ENCODE measurements at regions not wholly inside any gene's neighbourhood (a gene's known extent, or its start where the extent isn't known, plus 50 kb on each side); places are given as distances from the start of the nearest gene placed in this dataset.

GRCh38 chr3:141434255-141434654 is 52.6 kb upstream of the RASA2 start:
- TF ChIP-seq, protein P1, sequence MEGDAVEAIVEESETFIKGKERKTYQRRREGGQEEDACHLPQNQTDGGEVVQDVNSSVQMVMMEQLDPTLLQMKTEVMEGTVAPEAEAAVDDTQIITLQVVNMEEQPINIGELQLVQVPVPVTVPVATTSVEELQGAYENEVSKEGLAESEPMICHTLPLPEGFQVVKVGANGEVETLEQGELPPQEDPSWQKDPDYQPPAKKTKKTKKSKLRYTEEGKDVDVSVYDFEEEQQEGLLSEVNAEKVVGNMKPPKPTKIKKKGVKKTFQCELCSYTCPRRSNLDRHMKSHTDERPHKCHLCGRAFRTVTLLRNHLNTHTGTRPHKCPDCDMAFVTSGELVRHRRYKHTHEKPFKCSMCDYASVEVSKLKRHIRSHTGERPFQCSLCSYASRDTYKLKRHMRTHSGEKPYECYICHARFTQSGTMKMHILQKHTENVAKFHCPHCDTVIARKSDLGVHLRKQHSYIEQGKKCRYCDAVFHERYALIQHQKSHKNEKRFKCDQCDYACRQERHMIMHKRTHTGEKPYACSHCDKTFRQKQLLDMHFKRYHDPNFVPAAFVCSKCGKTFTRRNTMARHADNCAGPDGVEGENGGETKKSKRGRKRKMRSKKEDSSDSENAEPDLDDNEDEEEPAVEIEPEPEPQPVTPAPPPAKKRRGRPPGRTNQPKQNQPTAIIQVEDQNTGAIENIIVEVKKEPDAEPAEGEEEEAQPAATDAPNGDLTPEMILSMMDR (IDR thresholded peaks at IDR 0.05; ENCODE audit: low read depth, low read length), result no peak

GRCh38 chr3:141436180-141436579 is 50.6 kb upstream of the RASA2 start:
- no peak for DNase-seq (ENCODE audit: low read depth, low spot score)
- H3K4me3 ChIP-seq (ENCODE audit: low read depth, low read length), result no peak overlapping the region
- in situ Hi-C loops (cut with HindIII; ENCODE audit: low sequenced_read_pairs), result no loop called here
- TF ChIP-seq, protein P1 (IDR thresholded peaks at IDR 0.05; ENCODE audit: low read depth, low read length), result no peak

More at GRCh38 chr3:141434255-141434654, 52.6 kb upstream of the RASA2 start:
- H3K4me3 ChIP-seq (ENCODE audit: low read depth, low read length), result no peak overlapping the region
- no peak for DNase-seq (ENCODE audit: low read depth, low spot score)
- in situ Hi-C loops (cut with HindIII; ENCODE audit: low sequenced_read_pairs), result no loop called here

Data from astrocyte of the spinal cord (primary cell).